Cardiac muscle cell (in vitro differentiated cells and primary cell): ENCODE measurements at regions not wholly inside any gene's neighbourhood (a gene's known extent, or its start where the extent isn't known, plus 50 kb on each side); places are given as distances from the start of the nearest gene placed in this dataset.
"Not testable (repeated sequence)": the region's sequence is repeated elsewhere in the genome, so short reads cannot be mapped to it uniquely, and the experiment has no call there.

Experiments
- DNase-seq, 2 donors: peaks; one replicate each; pipeline versions ENCODE4 v3.0.0 to v3.0.0-alpha.2; 2010 to 2017; ENCODE audit warnings: low read depth in 1 of 2, low spot score in 1 of 2
- H3K27ac ChIP-seq: fragments of 200-600 bp; sonication (generic); 2 replicates; pipeline ENCODE4 v1.5.1; 2016
- H3K27me3 ChIP-seq: fragments of 200-600 bp; sonication (generic); 2 replicates; pipeline ENCODE4 v1.6.0; 2016; ENCODE audit warnings: control low read depth
- H3K36me3 ChIP-seq: fragments of 200-600 bp; sonication (generic); 2 replicates; pipeline ENCODE4 v1.5.1; 2016; ENCODE audit warnings: control low read depth
- H3K4me1 ChIP-seq: fragments of 200-600 bp; sonication (generic); 2 replicates; pipeline ENCODE4 v1.8.1; 2017; ENCODE audit warnings: low read depth, mild to moderate bottlenecking, mixed run types
- H3K4me3 ChIP-seq: fragments of 200-600 bp; sonication (generic); 2 replicates; pipeline ENCODE4 v1.5.1; 2016; ENCODE audit warnings: mild to moderate bottlenecking
- H3K9me3 ChIP-seq: fragments of 200-600 bp; sonication (generic); 2 replicates; pipeline ENCODE4 v1.5.1; 2017; ENCODE audit warnings: low read depth, mild to moderate bottlenecking, control low read depth
- CTCF ChIP-seq: IDR thresholded peaks from 2 replicates; pipeline ENCODE4 v1.5.1; 2012; ENCODE audit warnings: low read depth, mild to moderate bottlenecking, low read length

- no peak for TF ChIP-seq CTCF
- Histone ChIP-seq H3K4me3 (no peak overlapping the region), H3K4me1 (no peaks in the 10 kb centered on the region), H3K27ac (no peak overlapping the region), H3K36me3 (no peaks in the 10 kb centered on the region), H3K9me3 (no peaks in the 10 kb centered on the region), H3K27me3 (no peaks in the 10 kb centered on the region)
- no peak for DNase-seq
Observed at GRCh38 chr5:25224316-25224982, 579.7 kb upstream of the CDH10 start.

GRCh38 chr5:25199902-25200301, 555.1 kb upstream of the CDH10 start:
- H3K27ac ChIP-seq, H3K4me3 ChIP-seq, H3K27me3 ChIP-seq, H3K4me1 ChIP-seq, DNase-seq, H3K36me3 ChIP-seq, H3K9me3 ChIP-seq: not testable (repeated sequence)

GRCh38 chr5:25190521-25191000, 545.8 kb upstream of the CDH10 start:
- Histone ChIP-seq H3K4me1 (no peaks in the 10 kb centered on the region), H3K27me3 (no peaks in the 10 kb centered on the region), H3K27ac (no peak overlapping the region), H3K9me3 (no peaks in the 10 kb centered on the region), H3K4me3 (no peak overlapping the region), H3K36me3 (no peaks in the 10 kb centered on the region)
- no peak for DNase-seq
- no peak for TF ChIP-seq CTCF

- no peak for TF ChIP-seq CTCF
- H3K4me1 ChIP-seq = no peaks in the 10 kb centered on the region
- H3K27ac ChIP-seq = no peak overlapping the region
- no peak overlapping the region for H3K4me3 ChIP-seq
- no peaks in the 10 kb centered on the region for H3K9me3 ChIP-seq
- no peaks in the 10 kb centered on the region for H3K27me3 ChIP-seq
- no peaks in the 10 kb centered on the region for H3K36me3 ChIP-seq
- DNase-seq = no peak
Observed at GRCh38 chr5:25181249-25181648, 536.5 kb upstream of the CDH10 start.

- H3K27me3 ChIP-seq, H3K36me3 ChIP-seq, H3K9me3 ChIP-seq, H3K27ac ChIP-seq, DNase-seq, H3K4me1 ChIP-seq, H3K4me3 ChIP-seq: not testable (repeated sequence)
Observed at GRCh38 chr5:25162616-25163015, 517.8 kb upstream of the CDH10 start.

GRCh38 chr5:25160891-25161290, 516.1 kb upstream of the CDH10 start:
- no peak for TF ChIP-seq CTCF
- Histone ChIP-seq H3K27ac (no peak overlapping the region), H3K36me3 (no peaks in the 10 kb centered on the region), H3K27me3 (no peaks in the 10 kb centered on the region), H3K9me3 (no peaks in the 10 kb centered on the region), H3K4me3 (no peak overlapping the region), H3K4me1 (peaks cover 6% of the 10 kb centered on the region)
- no peak for DNase-seq
